ENCODE measurements at regions not wholly inside any gene's neighbourhood (a gene's known extent, or its start where the extent isn't known, plus 50 kb on each side); places are given as distances from the start of the nearest gene placed in this dataset.

- TF ChIP-seq CTCF (IDR thresholded peaks at IDR 0.05), result no peak
- no peak for TF ChIP-seq POLR2A (IDR thresholded peaks at IDR 0.05)
These were observed 158.3 kb downstream of the BMP2 start for GRCh38 chr20:6925744-6926278.

Data from Peyer's patch (tissue), 4 donors.